ENCODE measurements at regions not wholly inside any gene's neighbourhood (a gene's known extent, or its start where the extent isn't known, plus 50 kb on each side); places are given as distances from the start of the nearest gene placed in this dataset.
A peak's percentile ranks its signal among the peaks of the same experiment; 100 is the strongest.

- no peak for DNase-seq (ENCODE audit: low spot score)
Measured at GRCh38 chr9:79862921-79863890, 291.4 kb downstream of the TLE4 start.

DNA sequence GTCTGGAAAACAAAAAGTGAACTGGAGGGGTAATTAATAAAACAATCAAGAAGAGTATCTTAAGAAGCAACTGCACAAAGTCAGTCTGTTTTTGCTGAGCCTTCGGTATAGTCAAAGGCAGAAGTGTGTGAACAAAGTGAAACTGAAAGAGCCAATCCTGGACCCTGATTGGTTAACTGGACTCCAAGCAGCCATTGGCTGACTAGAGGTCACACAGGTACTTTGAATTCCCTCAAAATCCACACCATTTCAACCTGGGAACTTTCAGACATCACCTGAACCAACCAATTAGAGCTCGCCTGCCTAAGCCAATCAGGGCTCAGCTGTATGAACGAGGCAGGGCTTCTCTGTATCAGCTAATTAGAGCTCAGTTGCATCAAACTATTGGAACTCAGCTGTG is 286.7 kb downstream of the TLE4 start:
- peak; percentile 74 for DNase-seq (ENCODE audit: low spot score)

- DNase-seq (ENCODE audit: low spot score): no peak
Measured at GRCh38 chr9:79857188-79857587, 285.4 kb downstream of the TLE4 start.

DNA sequence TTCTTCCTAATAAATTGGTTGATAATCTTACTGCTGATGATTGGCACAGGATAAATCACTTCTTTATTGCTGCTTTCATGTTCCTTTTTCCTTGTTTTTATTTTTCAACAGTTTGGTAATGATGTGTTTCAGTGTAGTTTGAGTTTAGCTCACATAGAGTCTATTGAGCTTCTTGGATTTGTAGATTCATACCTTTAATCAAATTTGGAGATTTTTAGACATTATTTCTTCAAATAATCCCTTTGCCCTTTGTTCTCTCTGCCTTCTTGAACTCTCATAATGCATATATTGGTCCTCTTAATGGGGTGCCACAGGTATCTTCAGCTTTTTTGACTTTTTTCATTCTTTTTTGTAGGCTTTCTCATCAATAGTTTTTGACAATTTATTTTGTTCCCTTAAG is 275.3 kb downstream of the TLE4 start:
- DNase-seq (ENCODE audit: low spot score): no peak

GRCh38 chr9:79829566-79830302 is 258.0 kb downstream of the TLE4 start:
- DNase-seq (ENCODE audit: low spot score): no peak

- DNase-seq (ENCODE audit: low spot score): no peak
Measured at GRCh38 chr9:79824265-79824664, 252.5 kb downstream of the TLE4 start.

GRCh38 chr9:79817438-79818004 is 245.8 kb downstream of the TLE4 start:
- DNase-seq (ENCODE audit: low spot score): no peak

- DNase-seq (ENCODE audit: low spot score): no peak
Measured at GRCh38 chr9:79813258-79813638, 241.5 kb downstream of the TLE4 start.

DNA sequence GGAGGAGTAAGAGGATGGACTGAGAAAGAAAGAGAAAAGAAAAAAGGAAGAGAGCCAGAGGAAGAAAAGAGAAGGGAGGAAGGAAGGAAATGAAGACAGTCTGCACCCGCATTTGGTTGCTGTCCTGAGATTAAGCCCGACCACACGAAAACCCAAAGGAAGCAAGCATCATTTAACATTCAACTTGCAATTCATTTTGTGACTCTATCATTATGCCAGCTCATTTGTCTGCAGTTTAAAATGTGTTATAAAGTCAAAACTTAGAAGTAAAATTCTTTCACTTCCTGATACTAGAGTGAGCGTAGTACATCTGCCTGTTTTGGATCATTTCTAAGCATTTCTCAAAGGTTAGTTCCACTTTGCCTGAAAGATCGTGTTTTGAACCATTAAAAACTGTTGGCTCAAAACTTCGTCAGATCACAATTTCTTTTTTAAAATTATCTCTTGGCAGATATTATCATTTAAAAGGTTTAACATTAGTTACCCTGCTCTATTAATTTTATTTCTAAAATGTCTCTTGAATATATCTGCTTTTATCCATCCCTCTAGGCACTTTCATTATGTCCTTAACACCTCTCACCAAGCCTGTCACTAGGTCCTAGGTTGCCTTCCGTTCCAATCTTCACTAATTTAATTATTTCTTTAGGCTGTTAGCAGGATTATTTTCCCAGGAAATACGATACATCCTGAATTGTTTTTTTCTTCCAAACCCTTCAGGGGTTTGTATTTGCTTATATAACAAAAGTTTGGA is 240.9 kb downstream of the TLE4 start:
- DNase-seq (ENCODE audit: low spot score): no peak

GRCh38 chr9:79812099-79812498 is 240.3 kb downstream of the TLE4 start:
- DNase-seq (ENCODE audit: low spot score): no peak

GRCh38 chr9:79809931-79810330 is 238.2 kb downstream of the TLE4 start:
- no peak for DNase-seq (ENCODE audit: low spot score)

DNA sequence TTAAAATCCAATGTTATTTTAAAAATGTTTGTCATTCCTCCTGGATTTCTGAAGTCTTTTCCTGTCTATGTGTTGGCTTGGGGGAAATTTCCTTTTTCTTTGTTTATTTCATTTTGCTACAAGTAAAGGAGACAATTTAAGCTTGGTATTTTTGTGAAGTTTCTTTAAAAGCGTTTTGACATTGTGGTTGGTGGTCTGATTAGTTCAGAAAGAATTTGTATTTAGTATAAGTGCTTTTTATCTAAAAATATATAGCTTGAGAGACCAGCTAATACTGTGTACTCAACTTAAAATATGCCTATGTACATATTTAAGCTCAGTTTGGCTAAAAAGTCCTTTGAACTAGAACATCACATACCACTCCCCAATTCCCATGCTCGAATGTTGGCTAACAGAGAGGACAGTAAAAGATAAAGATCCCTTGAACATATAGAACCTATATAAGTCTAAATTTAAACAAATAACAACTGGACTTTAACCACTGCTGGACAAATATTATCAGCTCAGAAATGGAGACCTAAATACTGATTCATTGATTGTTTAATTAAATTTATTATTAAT is 237.6 kb downstream of the TLE4 start:
- no peak for DNase-seq (ENCODE audit: low spot score)

- DNase-seq (ENCODE audit: low spot score): no peak
Measured at GRCh38 chr9:79807971-79808370, 236.2 kb downstream of the TLE4 start.

DNA sequence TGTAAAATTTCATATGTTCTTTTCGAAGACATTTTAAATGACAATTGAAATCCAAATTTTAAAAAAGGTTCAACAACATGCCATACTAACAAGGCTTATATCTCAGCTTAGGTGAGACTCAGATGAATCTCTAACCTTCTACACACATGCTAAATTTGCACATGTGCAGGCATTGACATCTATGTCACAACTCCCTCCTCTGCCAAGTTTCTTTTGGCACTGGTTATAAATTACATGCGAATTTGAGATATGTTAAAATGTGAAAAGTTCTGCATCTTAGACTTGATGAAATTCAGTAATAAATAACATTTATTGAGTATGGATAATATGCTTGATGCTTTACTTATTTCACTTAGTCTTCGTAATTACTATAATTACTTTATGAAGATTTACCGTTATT is 234.3 kb downstream of the TLE4 start:
- no peak for DNase-seq (ENCODE audit: low spot score)

- DNase-seq (ENCODE audit: low spot score): no peak
Measured at GRCh38 chr9:79801459-79801858, 229.7 kb downstream of the TLE4 start.

GRCh38 chr9:79800578-79800977 is 228.8 kb downstream of the TLE4 start:
- no peak for DNase-seq (ENCODE audit: low spot score)

DNA sequence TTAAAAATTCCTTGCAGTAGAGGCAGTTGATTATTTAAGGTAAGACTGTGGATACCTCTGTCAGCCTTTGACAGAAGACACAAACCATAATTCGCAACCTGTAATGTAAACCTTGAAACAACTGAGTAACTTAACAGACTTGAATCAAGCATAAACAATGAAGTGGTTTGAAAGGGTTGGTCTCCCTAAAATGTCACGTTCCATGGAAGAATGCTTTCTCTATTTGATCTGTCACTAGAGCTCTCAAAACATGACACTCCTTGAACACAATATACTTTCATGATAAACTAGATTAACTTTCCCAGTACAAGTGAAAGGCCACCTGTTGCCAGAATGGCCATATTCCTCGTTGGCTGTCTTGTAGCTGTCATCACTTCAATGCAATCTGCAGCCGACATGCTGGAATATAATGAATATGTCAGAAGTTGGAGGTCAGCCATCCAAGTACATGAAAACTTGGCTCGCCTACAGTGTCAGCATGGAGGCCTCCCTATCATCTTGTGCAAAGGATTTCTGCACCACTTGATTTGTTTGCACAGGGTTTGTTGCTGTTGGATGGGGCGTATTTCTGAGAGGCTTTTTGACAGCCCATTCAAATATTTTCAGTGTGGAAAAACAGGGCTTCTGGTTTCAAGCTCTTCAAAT is 228.0 kb downstream of the TLE4 start:
- no peak for DNase-seq (ENCODE audit: low spot score)

- no peak for DNase-seq (ENCODE audit: low spot score)
Measured at GRCh38 chr9:79798450-79798849, 226.7 kb downstream of the TLE4 start.

GRCh38 chr9:79796411-79796810 is 224.6 kb downstream of the TLE4 start:
- DNase-seq (ENCODE audit: low spot score): no peak

DNA sequence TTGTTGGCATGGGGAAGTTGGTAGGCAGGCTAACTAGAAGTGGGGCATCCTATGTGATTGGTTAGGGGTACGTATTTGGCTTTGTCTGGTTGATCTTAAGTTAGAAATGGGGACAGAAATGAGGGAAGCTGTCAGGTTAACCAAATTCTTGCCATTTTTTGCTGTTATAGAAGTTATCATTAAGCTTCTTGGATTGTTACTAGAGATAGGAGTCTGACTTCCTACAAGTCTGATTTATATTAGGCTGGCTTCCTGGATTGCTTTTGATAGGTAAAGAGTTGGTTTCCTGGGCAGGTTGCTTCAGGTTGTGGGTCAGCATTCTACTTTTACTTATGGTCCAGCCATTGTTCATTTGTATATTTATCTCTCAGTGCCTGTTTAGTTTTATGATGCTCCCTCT is 216.9 kb downstream of the TLE4 start:
- DNase-seq (ENCODE audit: low spot score): no peak

DNA sequence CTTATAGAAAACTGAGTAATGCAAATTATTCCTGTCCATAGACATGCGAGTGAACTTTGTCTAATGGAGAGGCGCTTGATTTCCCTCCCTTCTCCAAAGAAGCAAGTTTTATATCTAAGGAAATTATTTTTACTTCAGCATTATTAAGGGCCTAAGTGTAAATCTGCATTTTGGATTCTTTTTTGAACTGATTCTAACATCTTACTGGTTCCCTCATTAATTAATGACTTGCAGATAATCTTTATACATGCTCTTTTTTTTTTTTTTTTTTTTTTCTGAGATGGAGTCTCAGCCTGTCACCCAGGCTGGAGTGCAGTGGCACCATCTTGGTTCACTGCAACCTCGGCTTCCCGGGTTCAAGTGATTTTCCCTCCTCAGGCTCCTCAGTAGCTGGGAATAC is 209.5 kb downstream of the TLE4 start:
- no peak for DNase-seq (ENCODE audit: low spot score)

Measured in pons (tissue), 1 donor.